Retinal pigment epithelial cell (primary cell): ENCODE measurements at regions not wholly inside any gene's neighbourhood (a gene's known extent, or its start where the extent isn't known, plus 50 kb on each side); places are given as distances from the start of the nearest gene placed in this dataset.

Experiments
- DNase-seq: peaks from one replicate; pipeline ENCODE4 v3.0.0-alpha.2; 2010; ENCODE audit warnings: low read depth
- H3K4me3 ChIP-seq: 2 replicates; pipeline ENCODE4 v1.5.1; 2011; ENCODE audit warnings: mild to moderate bottlenecking, low read length, control low read depth, moderate library complexity
- TF ChIP-seq, protein P1 (sequence below): conservative IDR thresholded peaks from 2 replicates; pipeline ENCODE4 v1.5.1; 2011; ENCODE audit warnings: low read depth, low read length, control low read depth, inconsistent platforms

DNA sequence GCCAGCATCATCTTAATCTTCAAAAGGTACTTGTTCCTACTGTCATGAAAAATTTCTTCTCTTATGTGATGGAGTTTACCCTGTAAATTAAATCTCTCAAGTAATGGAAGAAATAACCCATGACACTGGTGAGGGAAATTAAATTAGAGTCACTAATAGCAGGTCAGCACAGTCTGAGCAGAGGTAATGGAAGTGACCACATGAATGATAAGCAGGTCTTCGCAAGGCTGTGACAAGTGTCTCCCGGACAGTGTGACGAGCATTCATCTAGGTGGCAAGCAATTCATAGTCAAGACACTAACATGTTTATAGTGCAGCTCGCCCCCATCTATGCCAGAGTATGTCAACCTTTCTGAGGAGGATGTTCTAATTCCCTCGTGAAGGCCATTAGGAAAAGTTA, 249.2 kb downstream of the FRK start:
- no peak overlapping the region for H3K4me3 ChIP-seq
- DNase-seq = no peak
- TF ChIP-seq, protein P1, sequence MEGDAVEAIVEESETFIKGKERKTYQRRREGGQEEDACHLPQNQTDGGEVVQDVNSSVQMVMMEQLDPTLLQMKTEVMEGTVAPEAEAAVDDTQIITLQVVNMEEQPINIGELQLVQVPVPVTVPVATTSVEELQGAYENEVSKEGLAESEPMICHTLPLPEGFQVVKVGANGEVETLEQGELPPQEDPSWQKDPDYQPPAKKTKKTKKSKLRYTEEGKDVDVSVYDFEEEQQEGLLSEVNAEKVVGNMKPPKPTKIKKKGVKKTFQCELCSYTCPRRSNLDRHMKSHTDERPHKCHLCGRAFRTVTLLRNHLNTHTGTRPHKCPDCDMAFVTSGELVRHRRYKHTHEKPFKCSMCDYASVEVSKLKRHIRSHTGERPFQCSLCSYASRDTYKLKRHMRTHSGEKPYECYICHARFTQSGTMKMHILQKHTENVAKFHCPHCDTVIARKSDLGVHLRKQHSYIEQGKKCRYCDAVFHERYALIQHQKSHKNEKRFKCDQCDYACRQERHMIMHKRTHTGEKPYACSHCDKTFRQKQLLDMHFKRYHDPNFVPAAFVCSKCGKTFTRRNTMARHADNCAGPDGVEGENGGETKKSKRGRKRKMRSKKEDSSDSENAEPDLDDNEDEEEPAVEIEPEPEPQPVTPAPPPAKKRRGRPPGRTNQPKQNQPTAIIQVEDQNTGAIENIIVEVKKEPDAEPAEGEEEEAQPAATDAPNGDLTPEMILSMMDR = no peak

- TF ChIP-seq, protein P1 = no peak
- no peak for DNase-seq
- H3K4me3 ChIP-seq = no peak overlapping the region
Observed at GRCh38 chr6:115798229-115798628, 262.5 kb downstream of the FRK start.

DNA sequence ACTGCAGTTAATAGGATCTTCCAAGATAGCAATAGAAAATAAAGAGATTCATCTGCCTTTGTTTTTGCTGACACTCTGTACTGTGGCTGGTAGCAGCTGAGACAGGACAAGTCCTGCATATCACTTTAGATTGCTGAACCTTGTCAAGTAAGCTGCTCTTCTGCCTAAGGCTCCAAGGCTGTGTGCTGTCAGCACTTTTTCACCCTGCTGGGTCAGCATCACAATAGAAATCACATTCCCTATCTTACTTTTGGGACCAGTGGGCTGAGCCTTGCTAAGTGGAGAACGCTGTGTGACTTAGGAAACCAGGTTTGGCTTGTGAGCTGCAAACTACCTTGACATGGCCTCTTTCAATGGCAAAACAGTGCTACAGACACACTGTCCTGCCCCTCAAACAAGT, 263.9 kb downstream of the FRK start:
- no peak overlapping the region for H3K4me3 ChIP-seq
- no peak for DNase-seq
- TF ChIP-seq, protein P1 = no peak

GRCh38 chr6:115796061-115796460, 264.6 kb downstream of the FRK start:
- DNase-seq = no peak
- H3K4me3 ChIP-seq = no peak overlapping the region
- TF ChIP-seq, protein P1 = no peak

DNA sequence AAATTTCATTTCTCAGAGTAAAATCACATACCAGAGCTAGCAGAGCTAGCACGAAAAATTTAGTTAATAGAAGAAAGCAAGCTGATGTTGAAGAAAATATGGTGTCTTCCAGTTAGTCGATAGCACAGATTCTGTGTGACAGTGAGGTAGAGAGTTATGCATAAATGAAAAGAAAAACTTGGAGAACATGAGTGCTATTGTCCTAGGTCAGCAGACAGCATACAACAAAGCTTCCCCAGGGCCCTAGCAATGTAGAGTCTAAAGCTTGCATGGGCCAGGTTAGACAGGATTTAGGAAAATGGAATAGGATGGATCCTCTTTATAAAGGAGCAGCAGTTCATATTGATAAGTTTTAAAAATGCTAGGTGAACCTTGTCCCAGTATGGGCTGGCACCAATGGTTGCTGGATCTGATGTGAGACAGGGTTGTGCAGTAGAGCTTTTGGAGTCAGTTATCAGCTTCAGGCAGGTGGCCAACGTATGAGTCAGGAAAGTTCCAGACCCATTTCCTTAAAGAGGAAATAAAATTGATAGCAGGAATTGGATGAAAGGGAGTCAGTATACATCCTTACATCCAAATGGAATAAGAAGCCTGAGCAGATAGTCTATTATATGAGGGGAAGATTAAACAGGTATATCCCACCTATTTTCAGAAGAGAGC, 277.2 kb downstream of the FRK start:
- no peak for DNase-seq
- TF ChIP-seq, protein P1 = no peak
- no peak overlapping the region for H3K4me3 ChIP-seq

DNA sequence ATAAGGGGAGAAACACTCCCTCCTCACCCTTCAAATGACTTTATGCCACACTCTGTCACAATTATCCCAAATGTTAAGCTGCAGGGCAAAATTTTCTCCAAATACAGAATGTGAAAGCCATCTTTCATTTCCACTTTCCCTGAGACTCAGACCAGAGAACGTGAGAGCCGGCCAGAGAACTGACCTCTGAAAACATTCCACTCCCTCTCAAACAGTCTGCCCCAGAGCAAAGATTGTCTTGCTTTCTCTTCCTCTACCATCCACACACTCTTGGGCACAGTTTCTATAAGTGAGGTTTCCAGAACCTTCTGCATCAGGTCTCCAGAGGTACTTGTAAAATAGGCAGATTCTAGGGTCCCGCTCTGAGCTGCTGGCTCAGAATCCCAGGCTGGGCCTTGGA, 278.1 kb downstream of the FRK start:
- no peak for DNase-seq
- TF ChIP-seq, protein P1 = no peak
- H3K4me3 ChIP-seq = no peak overlapping the region

GRCh38 chr6:115773741-115774140, 286.9 kb downstream of the FRK start:
- no peak overlapping the region for H3K4me3 ChIP-seq
- no peak for DNase-seq
- TF ChIP-seq, protein P1 = no peak
